OCI-LY1 (cell line): ENCODE measurements at regions not wholly inside any gene's neighbourhood (a gene's known extent, or its start where the extent isn't known, plus 50 kb on each side); places are given as distances from the start of the nearest gene placed in this dataset.

Source experiments
- H2AFZ ChIP-seq: fragments of 200-600 bp; sonication (generic), shearing (Covaris generic); 2 replicates; pipeline ENCODE4 v1.6.0; 2014; ENCODE audit warnings: antibody characterized with exemption, mild to moderate bottlenecking, low read length
- H3F3A ChIP-seq: fragments of 200-600 bp; sonication (generic), shearing (Covaris generic); 2 replicates; pipeline ENCODE4 v1.6.0; 2014; ENCODE audit warnings: mild to moderate bottlenecking, antibody characterized with exemption, low read length, moderate library complexity; ENCODE audit not compliant: insufficient read depth
- H3K27ac ChIP-seq: fragments of 200-600 bp; sonication (generic); 2 replicates; pipeline ENCODE4 v1.5.1; 2014; ENCODE audit warnings: low read length, mixed run types, mild to moderate bottlenecking, low read depth; ENCODE audit not compliant: poor library complexity, severe bottlenecking
- H3K27me3 ChIP-seq: fragments of 200-600 bp; sonication (generic); 2 replicates; pipeline ENCODE4 v1.6.0; 2014; ENCODE audit warnings: antibody characterized with exemption, mild to moderate bottlenecking, low read length, moderate library complexity; ENCODE audit not compliant: insufficient read depth
- H3K36me3 ChIP-seq: fragments of 200-600 bp; sonication (generic); 2 replicates; pipeline ENCODE4 v1.6.1; 2014; ENCODE audit warnings: mild to moderate bottlenecking, antibody characterized with exemption, low read length, moderate library complexity, mixed read lengths; ENCODE audit not compliant: insufficient read depth
- H3K4me1 ChIP-seq: fragments of 200-600 bp; sonication (generic); 2 replicates; pipeline ENCODE4 v1.5.1; 2014; ENCODE audit warnings: mild to moderate bottlenecking, low read length, moderate library complexity; ENCODE audit not compliant: insufficient read depth, severe bottlenecking
- H3K4me2 ChIP-seq: fragments of 200-600 bp; sonication (generic), shearing (Covaris generic); 2 replicates; pipeline ENCODE4 v1.6.1; 2014; ENCODE audit warnings: low read length
- H3K4me3 ChIP-seq: fragments of 200-600 bp; sonication (generic); 2 replicates; pipeline ENCODE4 v1.5.1; 2014; ENCODE audit warnings: low read length, low read depth, mild to moderate bottlenecking, mixed read lengths; ENCODE audit not compliant: poor library complexity, severe bottlenecking
- H3K79me2 ChIP-seq: fragments of 200-600 bp; shearing (Covaris generic); 2 replicates; pipeline ENCODE4 v1.6.1; 2016; ENCODE audit warnings: mixed run types, low read length, mixed read lengths; ENCODE audit not compliant: insufficient read depth
- H3K9ac ChIP-seq: fragments of 200-600 bp; sonication (generic), shearing (Covaris generic); 2 replicates; pipeline ENCODE4 v1.6.1; 2014; ENCODE audit warnings: mild to moderate bottlenecking, low read length, mixed read lengths
- H3K9me2 ChIP-seq: fragments of 200-600 bp; sonication (generic), shearing (Covaris generic); 2 replicates; pipeline ENCODE4 v1.6.1; 2014; ENCODE audit warnings: low read depth, mild to moderate bottlenecking, low read length, mixed read lengths
- H3K9me3 ChIP-seq: fragments of 200-600 bp; shearing (Covaris generic); 2 replicates; pipeline ENCODE4 v1.6.1; 2014; ENCODE audit warnings: low read length, mixed read lengths
- H4K20me1 ChIP-seq: fragments of 200-600 bp; sonication (generic), shearing (Covaris generic); 2 replicates; pipeline ENCODE4 v1.6.0; 2016; ENCODE audit warnings: mild to moderate bottlenecking, low read length; ENCODE audit not compliant: insufficient read depth
- EZH2 ChIP-seq: fragments of 200-600 bp; sonication (generic), shearing (Covaris generic); IDR thresholded peaks from 2 replicates; pipeline ENCODE4 v1.8.0; 2017; ENCODE audit warnings: borderline replicate concordance, mixed run types, mild to moderate bottlenecking, antibody characterized with exemption, low read length, moderate library complexity, mixed read lengths
- TF ChIP-seq, protein P1 (sequence below): fragments of 200-600 bp; sonication (generic), shearing (Covaris generic); IDR thresholded peaks from 2 replicates; pipeline ENCODE4 v1.5.1; 2017; ENCODE audit warnings: mild to moderate bottlenecking, antibody characterized with exemption, low read length, moderate library complexity, mixed read lengths

GRCh38 chr9:116081435-116082115 is 72.0 kb upstream of the PAPPA start:
- no peak for TF ChIP-seq EZH2
- TF ChIP-seq, protein P1, sequence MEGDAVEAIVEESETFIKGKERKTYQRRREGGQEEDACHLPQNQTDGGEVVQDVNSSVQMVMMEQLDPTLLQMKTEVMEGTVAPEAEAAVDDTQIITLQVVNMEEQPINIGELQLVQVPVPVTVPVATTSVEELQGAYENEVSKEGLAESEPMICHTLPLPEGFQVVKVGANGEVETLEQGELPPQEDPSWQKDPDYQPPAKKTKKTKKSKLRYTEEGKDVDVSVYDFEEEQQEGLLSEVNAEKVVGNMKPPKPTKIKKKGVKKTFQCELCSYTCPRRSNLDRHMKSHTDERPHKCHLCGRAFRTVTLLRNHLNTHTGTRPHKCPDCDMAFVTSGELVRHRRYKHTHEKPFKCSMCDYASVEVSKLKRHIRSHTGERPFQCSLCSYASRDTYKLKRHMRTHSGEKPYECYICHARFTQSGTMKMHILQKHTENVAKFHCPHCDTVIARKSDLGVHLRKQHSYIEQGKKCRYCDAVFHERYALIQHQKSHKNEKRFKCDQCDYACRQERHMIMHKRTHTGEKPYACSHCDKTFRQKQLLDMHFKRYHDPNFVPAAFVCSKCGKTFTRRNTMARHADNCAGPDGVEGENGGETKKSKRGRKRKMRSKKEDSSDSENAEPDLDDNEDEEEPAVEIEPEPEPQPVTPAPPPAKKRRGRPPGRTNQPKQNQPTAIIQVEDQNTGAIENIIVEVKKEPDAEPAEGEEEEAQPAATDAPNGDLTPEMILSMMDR = no peak
- no peak overlapping the region for H3K4me3 ChIP-seq
- no peaks in the 10 kb centered on the region for H3K36me3 ChIP-seq
- H3F3A ChIP-seq = no peaks in the 10 kb centered on the region
- H3K79me2 ChIP-seq = no peaks in the 10 kb centered on the region
- H3K9ac ChIP-seq = no peak overlapping the region
- H3K27ac ChIP-seq = no peak overlapping the region
- H2AFZ ChIP-seq = no peak overlapping the region
- H3K9me3 ChIP-seq = no peaks in the 10 kb centered on the region
- no peaks in the 10 kb centered on the region for H3K4me1 ChIP-seq
- no peaks in the 10 kb centered on the region for H3K9me2 ChIP-seq
- H3K4me2 ChIP-seq = no peak overlapping the region
- H4K20me1 ChIP-seq = no peaks in the 10 kb centered on the region
- no peaks in the 10 kb centered on the region for H3K27me3 ChIP-seq

DNA sequence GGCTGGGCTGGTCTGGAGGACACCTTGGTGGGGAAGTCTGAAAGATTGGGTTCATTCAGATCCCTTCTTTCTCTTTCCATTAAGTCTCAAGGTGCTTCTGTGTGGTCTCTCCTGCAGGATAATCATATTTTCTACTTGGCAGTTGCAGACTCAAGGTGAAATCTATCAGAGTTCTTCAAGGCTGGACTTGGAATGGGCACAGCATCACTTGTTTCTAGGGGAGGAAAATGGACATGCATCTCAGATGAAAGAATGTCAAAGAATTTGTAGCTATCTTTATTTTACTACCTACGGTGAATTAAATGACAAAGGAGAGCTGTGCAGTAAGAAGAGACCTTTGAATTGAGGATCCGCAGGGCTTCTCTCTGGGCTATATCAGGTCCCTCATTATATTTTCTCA is 69.8 kb upstream of the PAPPA start:
- Histone ChIP-seq H3F3A (no peaks in the 10 kb centered on the region), H3K4me3 (no peak overlapping the region), H3K9ac (no peak overlapping the region), H3K36me3 (no peaks in the 10 kb centered on the region), H3K27ac (no peak overlapping the region), H3K27me3 (no peaks in the 10 kb centered on the region), H4K20me1 (no peaks in the 10 kb centered on the region), H3K9me2 (no peaks in the 10 kb centered on the region), H3K9me3 (no peaks in the 10 kb centered on the region), H2AFZ (no peak overlapping the region), H3K4me2 (no peak overlapping the region), H3K79me2 (no peaks in the 10 kb centered on the region), H3K4me1 (no peaks in the 10 kb centered on the region)
- TF ChIP-seq EZH2 = no peak
- TF ChIP-seq, protein P1 = no peak

- no peak for TF ChIP-seq EZH2
- TF ChIP-seq, protein P1 = no peak
- no peak overlapping the region for H2AFZ ChIP-seq
Observed at GRCh38 chr9:116084497-116084896, 69.1 kb upstream of the PAPPA start.

More at GRCh38 chr9:116084497-116084896, 69.1 kb upstream of the PAPPA start:
- no peaks in the 10 kb centered on the region for H3K9me2 ChIP-seq
- H3K36me3 ChIP-seq = no peaks in the 10 kb centered on the region
- H3K27me3 ChIP-seq = no peaks in the 10 kb centered on the region
- no peaks in the 10 kb centered on the region for H4K20me1 ChIP-seq
- no peaks in the 10 kb centered on the region for H3K4me1 ChIP-seq
- no peak overlapping the region for H3K4me3 ChIP-seq
- no peaks in the 10 kb centered on the region for H3F3A ChIP-seq
- H3K79me2 ChIP-seq = no peaks in the 10 kb centered on the region
- no peak overlapping the region for H3K4me2 ChIP-seq
- no peak overlapping the region for H3K9ac ChIP-seq
- H3K9me3 ChIP-seq = no peaks in the 10 kb centered on the region
- H3K27ac ChIP-seq = no peak overlapping the region
